SJCRH30 (cell line): ENCODE measurements at regions not wholly inside any gene's neighbourhood (a gene's known extent, or its start where the extent isn't known, plus 50 kb on each side); places are given as distances from the start of the nearest gene placed in this dataset.

Source experiments
- DNase-seq, 2 experiments: peaks; one replicate each; pipeline ENCODE4 v3.0.0-alpha.2; 2015 to 2020
- H3K27ac ChIP-seq: fragments of 250-450 bp; sonication (Bioruptor Pico); 2 replicates; pipeline ENCODE4 v1.5.1; 2020; ENCODE audit warnings: mild to moderate bottlenecking, moderate library complexity
- H3K27me3 ChIP-seq: fragments of 250-450 bp; sonication (Bioruptor Pico); 2 replicates; pipeline ENCODE4 v1.5.1; 2020; ENCODE audit warnings: mild to moderate bottlenecking, moderate library complexity
- H3K36me3 ChIP-seq: fragments of 250-450 bp; sonication (Bioruptor Pico); 2 replicates; pipeline ENCODE4 v1.5.1; 2020; ENCODE audit warnings: mild to moderate bottlenecking, moderate library complexity
- H3K4me1 ChIP-seq: fragments of 250-450 bp; sonication (Bioruptor Pico); 2 replicates; pipeline ENCODE4 v1.5.1; 2020; ENCODE audit warnings: mild to moderate bottlenecking, moderate library complexity
- H3K4me3 ChIP-seq: fragments of 250-450 bp; sonication (Bioruptor Pico); 2 replicates; pipeline ENCODE4 v1.5.1; 2020; ENCODE audit warnings: mild to moderate bottlenecking, moderate library complexity
- H3K9me3 ChIP-seq: fragments of 250-450 bp; sonication (Bioruptor Pico); replicated peaks from 2 replicates; pipeline ENCODE4 v1.5.1; 2020; ENCODE audit warnings: mild to moderate bottlenecking, moderate library complexity

DNA sequence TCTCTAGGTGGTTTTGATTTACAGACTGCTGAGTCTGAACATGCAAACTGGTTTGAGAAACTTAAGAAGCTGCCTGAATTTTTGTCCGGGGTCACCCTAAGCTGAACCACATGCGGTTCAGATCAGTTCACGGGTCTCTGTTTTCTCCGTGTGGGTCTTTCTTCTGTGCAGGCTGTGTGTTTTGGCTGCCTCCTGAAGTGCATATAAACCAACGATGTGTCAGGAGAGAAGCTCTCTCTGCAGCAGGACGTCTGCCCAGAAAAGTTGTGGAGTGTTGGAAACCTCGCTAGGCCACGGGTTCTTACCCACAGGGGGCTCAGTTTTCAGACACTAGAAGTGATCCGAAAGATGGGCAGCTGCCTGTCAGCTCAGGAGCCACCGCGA is 364.2 kb downstream of the IRX2 start:
- no peak overlapping the region for H3K4me3 ChIP-seq
- no peaks in the 10 kb centered on the region for H3K27me3 ChIP-seq
- no peak for DNase-seq
- no peaks in the 10 kb centered on the region for H3K9me3 ChIP-seq
- no peak overlapping the region for H3K27ac ChIP-seq
- H3K4me1 ChIP-seq = no peaks in the 10 kb centered on the region
- H3K36me3 ChIP-seq = no peaks in the 10 kb centered on the region

DNA sequence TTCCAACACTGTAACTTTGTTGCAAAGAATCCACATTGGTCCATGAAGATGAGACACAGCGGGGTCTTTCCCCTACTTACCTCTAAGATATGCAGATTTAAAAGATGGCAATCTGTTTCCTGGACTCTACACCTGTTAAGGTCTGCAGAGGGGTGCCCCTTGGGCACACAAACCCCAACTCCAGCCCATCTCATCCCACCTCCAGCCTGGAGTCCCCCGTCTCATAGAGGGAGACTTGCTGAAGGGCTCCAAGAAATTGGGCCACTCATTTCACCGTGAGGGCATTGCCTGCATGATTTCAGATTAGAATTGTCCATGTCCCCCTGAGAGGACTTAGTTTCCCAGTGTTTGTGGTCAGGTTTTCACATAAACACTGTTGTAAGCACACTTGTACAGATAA is 365.7 kb downstream of the IRX2 start:
- H3K4me3 ChIP-seq = no peak overlapping the region
- H3K9me3 ChIP-seq = no peaks in the 10 kb centered on the region
- H3K36me3 ChIP-seq = no peaks in the 10 kb centered on the region
- H3K4me1 ChIP-seq = no peaks in the 10 kb centered on the region
- H3K27ac ChIP-seq = no peak overlapping the region
- no peak for DNase-seq
- no peaks in the 10 kb centered on the region for H3K27me3 ChIP-seq

DNA sequence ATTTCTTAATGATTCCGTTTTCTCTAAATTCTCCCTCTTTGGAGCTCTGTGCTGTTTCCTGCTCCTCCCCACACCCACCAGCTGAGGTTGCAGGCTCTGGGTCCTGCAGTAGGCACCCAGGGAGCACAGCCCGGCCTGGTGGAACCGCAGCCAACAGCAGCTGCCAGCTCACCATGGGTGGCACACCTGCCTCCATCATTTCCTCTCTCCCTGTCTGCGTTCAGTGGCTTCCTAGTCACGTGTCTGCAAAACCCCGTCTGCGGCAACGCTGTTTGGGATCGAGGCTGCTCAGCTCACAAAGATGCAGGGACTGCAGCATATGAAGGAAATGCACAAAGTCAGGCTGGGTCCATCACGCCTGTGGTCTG is 367.8 kb downstream of the IRX2 start:
- no peaks in the 10 kb centered on the region for H3K9me3 ChIP-seq
- no peak overlapping the region for H3K4me3 ChIP-seq
- no peaks in the 10 kb centered on the region for H3K27me3 ChIP-seq
- H3K27ac ChIP-seq = no peak overlapping the region
- DNase-seq = no peak
- no peaks in the 10 kb centered on the region for H3K4me1 ChIP-seq
- H3K36me3 ChIP-seq = no peaks in the 10 kb centered on the region

DNA sequence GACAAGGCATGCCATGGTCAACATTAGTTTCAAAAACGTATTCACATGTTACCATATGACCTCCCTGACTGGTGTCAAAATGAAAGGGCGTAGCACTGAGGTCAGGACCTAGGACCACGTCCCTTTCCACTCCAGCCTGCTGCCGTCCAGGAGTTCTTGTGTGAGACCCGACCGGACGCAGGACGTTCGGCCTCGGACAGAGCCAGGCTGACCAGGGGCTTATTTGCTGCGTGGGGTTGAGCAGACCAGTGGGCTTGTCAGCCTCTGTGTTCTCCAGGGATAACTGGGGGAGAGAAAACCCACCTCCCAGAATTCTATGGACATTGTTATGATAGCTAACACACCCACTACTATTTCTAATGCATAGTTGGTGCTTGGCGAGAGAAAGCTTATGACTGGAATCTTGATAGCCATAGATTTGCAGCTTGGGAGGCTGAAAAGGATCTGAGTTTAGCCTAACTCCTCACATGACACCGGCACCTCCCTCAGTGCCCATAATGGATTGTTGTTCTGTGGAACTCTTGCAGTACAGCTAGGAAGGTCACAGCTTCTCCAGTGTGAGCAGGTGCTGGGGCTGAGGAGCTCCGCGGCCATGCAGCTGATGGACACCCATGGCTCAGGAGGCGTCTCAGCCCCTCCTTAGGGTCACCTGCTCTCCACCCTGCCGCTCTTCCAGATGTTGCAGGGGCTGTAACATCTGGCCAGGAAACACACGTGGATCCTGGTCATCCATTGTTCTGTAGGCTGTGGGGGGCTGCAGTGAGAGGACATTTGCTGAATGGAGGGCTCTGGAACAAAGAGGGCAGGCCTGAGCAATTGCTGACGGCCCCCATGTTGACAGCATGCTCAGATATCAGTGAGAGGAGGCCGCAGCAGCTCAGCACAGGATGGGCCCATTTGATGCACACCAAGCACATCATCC is 368.4 kb downstream of the IRX2 start:
- no peak overlapping the region for H3K27ac ChIP-seq

DNA sequence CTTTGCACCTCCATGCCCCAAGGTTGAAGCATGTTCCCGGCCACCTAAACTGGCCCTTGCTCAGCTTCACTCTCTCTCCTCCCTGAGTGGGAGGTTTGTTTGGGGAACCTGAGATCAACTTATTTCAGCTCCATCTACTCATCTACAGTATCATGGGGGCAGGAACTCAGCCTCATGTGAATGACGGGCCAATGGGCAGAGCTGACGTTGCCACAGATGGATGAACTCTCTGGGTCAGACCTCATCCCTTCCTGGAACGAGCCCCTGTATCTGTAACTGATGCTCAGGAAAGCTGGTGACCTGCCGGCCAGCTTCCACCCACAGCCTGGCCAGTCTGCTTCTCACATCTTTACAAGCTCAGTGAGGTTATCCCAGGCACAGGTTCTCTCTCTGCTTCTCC is 369.6 kb downstream of the IRX2 start:
- no peaks in the 10 kb centered on the region for H3K9me3 ChIP-seq
- no peaks in the 10 kb centered on the region for H3K27me3 ChIP-seq
- H3K27ac ChIP-seq = no peak overlapping the region
- DNase-seq = no peak
- H3K36me3 ChIP-seq = no peaks in the 10 kb centered on the region
- H3K4me1 ChIP-seq = no peaks in the 10 kb centered on the region
- H3K4me3 ChIP-seq = no peak overlapping the region

More for the DNA sequence above, 368.4 kb downstream of the IRX2 start:
- no peak overlapping the region for H3K4me3 ChIP-seq
- no peaks in the 10 kb centered on the region for H3K36me3 ChIP-seq
- no peak for DNase-seq
- H3K9me3 ChIP-seq = no peaks in the 10 kb centered on the region
- no peaks in the 10 kb centered on the region for H3K4me1 ChIP-seq
- no peaks in the 10 kb centered on the region for H3K27me3 ChIP-seq

DNA sequence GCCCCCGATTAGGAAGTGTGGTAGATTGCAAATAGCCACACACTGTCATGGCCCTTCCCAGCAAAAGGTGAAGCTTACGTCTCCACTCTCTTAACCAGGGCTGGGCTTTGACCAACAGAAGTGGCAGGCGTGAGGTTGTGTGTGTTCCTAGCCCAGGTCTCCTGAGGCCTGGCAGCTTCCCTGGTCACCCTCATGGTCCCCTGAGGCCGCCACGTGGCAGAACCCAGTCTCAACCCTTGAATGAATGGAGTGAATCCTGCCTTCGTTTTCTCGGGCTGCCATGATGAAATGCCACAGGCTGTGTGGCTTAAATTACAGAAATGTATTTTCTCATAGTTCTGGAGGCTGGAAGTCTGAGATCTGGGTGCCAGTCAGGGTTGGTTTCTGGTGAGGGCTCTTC is 370.4 kb downstream of the IRX2 start:
- H3K4me3 ChIP-seq = no peak overlapping the region
- H3K27me3 ChIP-seq = no peaks in the 10 kb centered on the region
- H3K9me3 ChIP-seq = no peaks in the 10 kb centered on the region
- DNase-seq = no peak
- H3K27ac ChIP-seq = no peak overlapping the region
- H3K36me3 ChIP-seq = no peaks in the 10 kb centered on the region
- no peaks in the 10 kb centered on the region for H3K4me1 ChIP-seq

DNA sequence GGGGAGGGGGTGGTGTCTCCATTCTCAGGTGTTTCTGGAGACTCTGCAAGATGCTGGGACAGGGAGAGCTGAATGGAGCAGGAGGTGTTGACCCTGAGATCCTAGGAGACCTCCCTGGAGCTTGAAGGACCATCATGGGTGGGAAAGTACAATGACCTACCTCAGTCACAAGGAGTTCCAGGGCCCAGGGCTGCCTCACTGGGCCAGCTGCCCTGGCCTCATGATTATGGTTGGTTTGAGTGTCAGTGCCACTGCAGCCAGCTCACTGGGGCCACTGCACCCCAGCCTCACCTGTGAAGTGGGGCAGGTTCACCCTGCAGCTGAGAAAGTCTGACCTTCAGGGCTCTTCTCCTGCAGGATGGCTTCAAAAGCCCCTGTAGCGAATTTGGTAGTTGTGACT is 372.5 kb downstream of the IRX2 start:
- no peak for DNase-seq
- H3K4me1 ChIP-seq = no peaks in the 10 kb centered on the region
- H3K9me3 ChIP-seq = no peaks in the 10 kb centered on the region
- H3K4me3 ChIP-seq = no peak overlapping the region
- no peaks in the 10 kb centered on the region for H3K27me3 ChIP-seq
- H3K27ac ChIP-seq = no peak overlapping the region
- no peaks in the 10 kb centered on the region for H3K36me3 ChIP-seq

DNA sequence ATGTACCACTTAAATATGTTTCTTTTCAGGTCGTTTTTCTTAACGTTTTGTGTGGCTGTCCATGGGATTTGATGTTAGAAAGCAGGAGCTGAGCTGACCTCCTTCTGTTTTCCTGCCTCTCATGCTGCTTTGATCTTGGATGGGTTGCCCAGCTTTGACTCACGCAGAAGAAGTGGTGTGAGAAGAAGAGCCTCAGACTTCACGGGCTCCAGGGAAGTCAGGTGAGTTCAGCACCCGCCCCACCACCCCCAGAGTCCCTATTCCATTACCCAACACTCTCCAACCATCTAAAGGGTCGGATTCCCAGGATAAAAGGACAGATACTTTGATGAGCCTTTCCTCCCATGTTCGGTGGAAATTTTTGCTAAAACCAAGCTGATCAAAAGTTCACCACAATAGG is 373.4 kb downstream of the IRX2 start:
- no peak for DNase-seq
- H3K27me3 ChIP-seq = no peaks in the 10 kb centered on the region
- no peaks in the 10 kb centered on the region for H3K9me3 ChIP-seq
- H3K4me1 ChIP-seq = no peaks in the 10 kb centered on the region
- no peak overlapping the region for H3K27ac ChIP-seq
- no peak overlapping the region for H3K4me3 ChIP-seq
- no peaks in the 10 kb centered on the region for H3K36me3 ChIP-seq

DNA sequence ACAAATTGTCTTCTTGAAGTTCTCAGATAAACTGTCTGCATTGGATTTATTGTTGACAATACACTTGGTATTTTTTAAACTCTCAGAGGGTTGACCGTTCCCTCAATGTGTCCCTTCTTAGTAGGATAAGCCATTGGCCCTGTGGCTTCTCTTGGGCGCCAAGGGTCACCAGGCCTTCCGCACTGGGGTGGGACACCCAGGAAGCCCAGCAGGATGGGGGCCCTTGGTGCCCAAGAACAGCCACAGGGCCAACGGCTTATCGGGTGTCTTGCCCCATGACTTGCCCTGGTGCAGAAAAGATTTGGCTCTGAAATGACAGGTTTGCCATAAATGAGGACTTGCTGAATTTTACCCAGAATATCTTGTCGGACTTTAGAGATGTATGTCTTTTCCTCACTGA is 375.0 kb downstream of the IRX2 start:
- Histone ChIP-seq H3K36me3 (no peaks in the 10 kb centered on the region), H3K9me3 (no peaks in the 10 kb centered on the region), H3K4me1 (no peaks in the 10 kb centered on the region), H3K4me3 (no peak overlapping the region), H3K27ac (no peak overlapping the region), H3K27me3 (no peaks in the 10 kb centered on the region)
- DNase-seq = no peak

DNA sequence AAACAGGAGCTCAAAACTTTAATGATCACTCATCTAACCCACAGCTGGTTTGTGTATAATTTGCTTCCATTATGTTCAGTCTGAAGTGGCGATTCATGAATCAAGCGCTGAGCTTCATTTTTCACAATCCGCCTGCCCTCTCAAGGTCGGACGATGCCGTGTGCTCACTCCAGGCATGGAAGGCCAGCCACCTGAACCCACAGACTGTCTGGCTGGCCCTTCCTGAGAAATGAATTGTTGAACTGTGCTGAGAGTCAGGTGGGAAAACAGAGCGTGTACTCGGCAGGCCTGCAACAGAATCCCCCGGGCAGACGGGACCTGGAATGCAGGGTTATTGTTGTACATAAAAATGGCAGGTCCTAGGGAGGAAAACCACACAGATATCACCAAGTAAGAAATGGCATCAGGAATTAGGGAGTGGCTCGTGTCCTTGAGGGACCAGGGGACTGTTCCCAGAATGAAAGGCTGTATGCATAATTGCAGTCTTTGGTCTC is 375.7 kb downstream of the IRX2 start:
- H3K4me1 ChIP-seq = no peaks in the 10 kb centered on the region
- H3K36me3 ChIP-seq = no peaks in the 10 kb centered on the region
- H3K27ac ChIP-seq = no peak overlapping the region
- no peak for DNase-seq
- no peaks in the 10 kb centered on the region for H3K9me3 ChIP-seq
- no peaks in the 10 kb centered on the region for H3K27me3 ChIP-seq
- H3K4me3 ChIP-seq = no peak overlapping the region

DNA sequence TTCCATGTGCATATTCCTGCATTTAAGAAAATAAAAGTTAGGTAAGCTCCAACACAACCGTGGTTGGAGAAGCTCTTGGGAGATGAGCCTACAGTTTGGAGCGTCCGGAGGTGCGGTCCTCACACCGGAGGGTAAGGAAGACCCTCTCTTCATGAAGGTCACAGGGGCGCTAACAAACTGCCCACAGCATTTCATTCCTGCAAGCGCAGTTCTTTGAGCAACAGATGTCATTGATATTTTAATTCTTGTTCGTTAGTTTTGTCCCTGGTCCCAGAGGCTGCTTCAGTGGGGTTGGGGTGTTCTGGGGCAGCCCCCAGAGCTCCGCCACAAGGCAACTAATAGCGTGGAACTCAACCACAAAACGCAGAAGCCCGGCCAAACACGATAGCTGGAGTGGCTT is 376.2 kb downstream of the IRX2 start:
- H3K4me3 ChIP-seq = no peak overlapping the region
- H3K36me3 ChIP-seq = no peaks in the 10 kb centered on the region
- no peak for DNase-seq
- H3K27ac ChIP-seq = no peak overlapping the region
- H3K4me1 ChIP-seq = no peaks in the 10 kb centered on the region
- no peaks in the 10 kb centered on the region for H3K27me3 ChIP-seq
- no peaks in the 10 kb centered on the region for H3K9me3 ChIP-seq

DNA sequence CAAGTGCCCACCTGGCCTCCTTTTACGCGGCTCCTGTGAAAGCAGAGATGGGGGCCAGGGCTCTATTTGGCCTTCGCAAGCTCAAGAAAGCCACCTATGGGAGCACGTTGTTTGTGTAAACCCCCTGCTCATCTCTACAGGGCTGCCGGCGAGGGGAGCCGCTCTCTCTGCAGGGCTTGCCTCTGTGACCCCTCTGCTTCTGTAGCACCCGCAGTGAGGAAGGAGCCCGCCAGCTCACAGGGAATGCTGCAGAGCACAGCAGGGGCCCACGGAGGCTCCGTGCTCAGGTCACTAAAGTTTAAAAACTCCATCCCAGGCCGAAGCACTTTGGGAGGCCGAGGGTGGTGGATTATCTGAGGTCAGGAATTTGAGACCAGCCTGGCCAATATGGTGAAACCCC is 376.8 kb downstream of the IRX2 start:
- Histone ChIP-seq H3K9me3 (no peaks in the 10 kb centered on the region), H3K4me1 (no peaks in the 10 kb centered on the region), H3K27me3 (no peaks in the 10 kb centered on the region), H3K4me3 (no peak overlapping the region), H3K27ac (no peak overlapping the region), H3K36me3 (no peaks in the 10 kb centered on the region)
- no peak for DNase-seq

DNA sequence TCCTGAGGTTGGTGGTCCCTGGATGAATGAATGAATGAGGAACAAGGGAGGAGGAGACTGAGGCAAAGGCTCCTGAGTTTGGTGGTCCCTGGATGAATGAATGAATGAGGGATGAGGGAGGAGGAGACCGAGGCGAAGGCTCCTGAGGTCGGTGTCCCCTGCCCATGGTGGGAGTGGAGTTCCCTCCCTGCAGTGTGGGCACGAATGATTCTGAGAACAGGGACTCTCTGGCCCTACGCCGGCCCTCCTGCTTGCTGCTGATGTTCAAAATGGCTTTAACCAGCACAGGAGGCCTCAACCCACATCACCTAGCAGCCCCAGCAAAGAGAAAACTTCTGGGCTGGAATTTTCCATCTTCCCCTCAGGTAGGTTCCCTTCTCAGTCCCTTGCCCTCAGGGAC is 377.8 kb downstream of the IRX2 start:
- no peak overlapping the region for H3K27ac ChIP-seq
- no peaks in the 10 kb centered on the region for H3K9me3 ChIP-seq
- H3K27me3 ChIP-seq = no peaks in the 10 kb centered on the region
- H3K36me3 ChIP-seq = no peaks in the 10 kb centered on the region
- no peak for DNase-seq
- no peaks in the 10 kb centered on the region for H3K4me1 ChIP-seq
- no peak overlapping the region for H3K4me3 ChIP-seq

DNA sequence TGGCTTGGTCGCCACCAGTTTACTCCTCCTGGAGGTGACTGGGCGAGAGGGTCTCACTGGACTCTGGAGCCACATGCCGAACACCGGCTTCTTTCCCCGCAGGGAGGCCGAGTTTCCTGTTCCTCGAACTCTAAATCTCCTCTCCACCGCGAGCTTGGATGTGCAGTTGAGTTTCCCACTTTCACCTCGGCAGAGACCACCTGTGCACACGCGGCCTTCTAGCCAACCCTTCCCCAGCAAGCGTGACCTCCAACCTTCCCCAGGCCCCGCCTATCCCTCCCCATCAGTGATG is 380.1 kb downstream of the IRX2 start:
- Histone ChIP-seq H3K9me3 (no peaks in the 10 kb centered on the region), H3K4me3 (no peak overlapping the region), H3K27me3 (no peaks in the 10 kb centered on the region), H3K27ac (no peak overlapping the region), H3K36me3 (no peaks in the 10 kb centered on the region), H3K4me1 (no peaks in the 10 kb centered on the region)
- DNase-seq = no peak

DNA sequence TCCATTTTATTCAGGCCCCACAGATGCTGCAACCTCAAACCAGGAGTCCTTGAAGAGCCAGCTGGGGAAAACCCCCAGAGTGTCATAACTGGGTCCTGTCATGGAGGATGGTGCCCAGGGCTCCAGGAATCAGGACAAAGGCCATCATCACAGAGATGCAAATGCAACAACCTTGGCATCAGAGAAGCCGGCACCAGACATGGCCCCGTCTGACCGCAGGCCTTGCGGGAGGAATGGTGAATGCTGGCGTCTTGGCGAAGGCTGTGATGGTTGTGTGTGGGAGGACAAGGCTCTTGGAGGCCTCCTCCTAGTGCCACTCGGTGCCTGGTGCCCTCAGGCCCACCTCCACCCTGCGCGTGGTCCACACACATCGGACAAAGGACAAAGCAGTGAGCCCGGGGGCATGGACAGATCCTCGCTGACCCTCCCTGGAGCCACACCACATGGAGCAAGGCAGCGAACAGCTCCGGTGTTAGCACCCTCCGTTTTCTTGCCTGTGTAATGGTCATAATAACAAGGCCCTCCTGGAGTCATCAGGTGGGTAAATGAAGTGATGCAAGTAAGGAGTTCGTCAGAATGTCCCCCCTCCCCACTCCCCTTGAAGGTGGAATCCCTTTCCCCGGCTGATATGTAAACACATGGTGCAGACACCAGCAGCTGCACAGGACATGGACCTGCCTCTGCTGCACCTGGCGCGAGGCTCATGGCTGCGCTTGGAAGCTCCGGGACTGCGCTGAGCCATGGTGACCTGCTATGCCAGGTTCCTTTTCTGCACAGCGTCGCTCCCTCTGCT is 380.7 kb downstream of the IRX2 start:
- Histone ChIP-seq H3K4me3 (no peak overlapping the region), H3K4me1 (no peaks in the 10 kb centered on the region), H3K9me3 (no peaks in the 10 kb centered on the region), H3K27ac (no peak overlapping the region), H3K27me3 (no peaks in the 10 kb centered on the region), H3K36me3 (no peaks in the 10 kb centered on the region)
- DNase-seq = no peak

DNA sequence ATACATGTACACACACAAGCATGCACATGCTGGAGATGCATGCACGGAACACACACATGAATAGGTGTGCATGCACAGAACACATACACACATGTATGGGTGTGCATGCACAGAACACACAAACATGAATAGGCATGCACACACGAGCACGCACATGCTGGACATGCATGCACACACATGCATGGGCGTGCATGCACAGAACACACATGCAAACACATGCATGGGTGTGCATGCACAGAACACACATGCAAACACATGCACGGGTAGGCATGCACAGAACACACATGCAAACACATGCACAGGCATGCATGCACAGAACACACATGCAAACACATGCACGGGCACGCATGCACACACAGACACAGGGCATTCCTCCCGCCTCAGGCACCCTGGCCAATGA is 382.3 kb downstream of the IRX2 start:
- H3K27ac ChIP-seq = no peak overlapping the region
- no peak for DNase-seq
- H3K9me3 ChIP-seq = no peaks in the 10 kb centered on the region
- no peaks in the 10 kb centered on the region for H3K4me1 ChIP-seq
- no peak overlapping the region for H3K4me3 ChIP-seq
- H3K27me3 ChIP-seq = no peaks in the 10 kb centered on the region
- H3K36me3 ChIP-seq = no peaks in the 10 kb centered on the region
